ENCODE measurements at regions not wholly inside any gene's neighbourhood (a gene's known extent, or its start where the extent isn't known, plus 50 kb on each side); places are given as distances from the start of the nearest gene placed in this dataset.
"Not testable (repeated sequence)": the region's sequence is repeated elsewhere in the genome, so short reads cannot be mapped to it uniquely, and the experiment has no call there.

DNA sequence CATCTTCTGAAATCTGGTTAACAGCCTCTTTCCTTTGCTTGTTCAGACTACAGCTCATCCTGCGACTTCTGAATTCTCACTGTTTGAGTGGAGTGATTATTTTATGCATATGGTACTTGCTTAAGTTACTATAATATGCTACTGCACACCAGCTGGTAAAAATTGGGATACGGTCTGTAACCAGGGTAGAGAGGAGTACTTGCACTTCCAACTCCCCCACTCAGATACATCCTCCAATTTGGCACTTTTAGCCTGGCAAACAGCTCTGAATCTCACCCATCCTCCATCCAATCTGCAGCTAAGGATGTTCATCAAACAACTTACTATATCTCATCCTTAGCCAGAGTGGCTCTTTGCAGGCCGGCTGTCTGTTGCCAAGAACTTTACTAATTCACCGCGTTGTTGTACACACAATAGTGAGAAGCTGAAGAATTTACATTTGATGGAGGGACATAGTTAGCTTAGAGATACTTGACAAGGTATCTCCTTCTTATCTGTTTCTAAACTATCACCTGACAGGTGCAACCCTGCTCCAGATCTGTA is 1323.6 kb upstream of the ALCAM start:
- in situ Hi-C loops (cut with MboI; ENCODE audit: low sequenced_read_pairs), result not testable (repeated sequence)

DNA sequence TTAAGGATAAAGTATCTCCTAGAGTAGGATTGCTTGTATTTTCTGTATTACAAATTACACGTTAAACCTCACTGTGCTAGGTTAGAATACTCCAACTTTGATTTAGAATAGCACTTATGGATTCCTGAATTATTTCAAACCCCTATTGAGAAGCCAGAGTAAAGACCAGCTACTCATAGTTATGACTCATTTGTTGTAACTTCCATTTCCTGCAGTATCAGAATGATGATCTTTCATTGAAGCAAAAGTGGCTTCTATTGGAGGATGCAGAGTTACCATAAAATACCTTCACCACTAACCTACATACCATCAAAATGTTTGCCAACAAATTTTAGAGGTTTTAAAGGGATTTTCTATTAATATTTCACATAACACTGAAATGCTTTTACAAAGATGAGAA is 1322.7 kb upstream of the ALCAM start:
- in situ Hi-C loops (cut with MboI; ENCODE audit: low sequenced_read_pairs), result no loop called here

- in situ Hi-C loops (cut with MboI; ENCODE audit: low sequenced_read_pairs), result no loop called here
These were observed 1300.1 kb upstream of the ALCAM start for GRCh38 chr3:104066658-104067057.

- in situ Hi-C loops (cut with MboI; ENCODE audit: low sequenced_read_pairs), result no loop called here
These were observed 1297.6 kb upstream of the ALCAM start for GRCh38 chr3:104069114-104069513.

DNA sequence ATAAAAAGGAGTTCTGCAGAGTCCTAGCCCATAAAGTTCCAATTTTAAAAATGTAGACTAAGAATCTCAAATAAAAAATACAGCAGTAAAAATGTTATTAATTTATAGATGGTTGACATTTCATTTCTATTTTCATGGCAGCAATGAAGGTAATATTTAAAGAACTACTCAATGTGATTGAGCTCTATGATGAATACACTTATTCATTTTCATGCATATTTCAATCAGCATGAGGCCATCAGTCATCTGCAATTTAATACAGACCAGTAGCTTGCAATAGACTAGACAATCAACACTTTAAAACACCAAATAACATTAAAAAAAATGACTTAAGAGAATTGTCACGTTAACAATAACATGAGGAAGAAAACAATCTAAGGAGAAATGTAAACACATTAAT is 1295.8 kb upstream of the ALCAM start:
- in situ Hi-C loops (cut with MboI; ENCODE audit: low sequenced_read_pairs), result no loop called here

- in situ Hi-C loops (cut with MboI; ENCODE audit: low sequenced_read_pairs), result no loop called here
These were observed 1286.6 kb upstream of the ALCAM start for GRCh38 chr3:104080088-104080626.

- in situ Hi-C loops (cut with MboI; ENCODE audit: low sequenced_read_pairs), result no loop called here
These were observed 1278.0 kb upstream of the ALCAM start for GRCh38 chr3:104088738-104089137.

DNA sequence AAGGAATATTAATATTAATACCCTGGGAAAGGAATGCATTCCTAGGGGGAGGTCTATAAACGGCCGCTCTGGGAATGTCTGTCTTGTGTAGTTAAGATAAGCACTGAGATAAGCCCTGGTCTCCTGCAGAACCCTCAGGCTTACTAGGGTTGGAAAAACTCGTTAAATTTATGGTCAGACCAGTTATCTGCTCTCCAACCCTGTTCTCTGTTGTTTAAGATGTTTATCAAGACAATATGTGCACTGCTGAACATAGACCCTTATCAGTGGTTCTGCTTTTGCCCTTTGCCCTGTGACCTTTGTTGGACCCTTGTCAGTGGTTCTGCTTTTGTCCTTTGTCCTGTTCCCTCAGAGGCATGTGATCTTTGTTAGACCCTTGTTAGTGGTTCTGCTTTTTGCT is 1276.7 kb upstream of the ALCAM start:
- in situ Hi-C loops (cut with MboI; ENCODE audit: low sequenced_read_pairs), result not testable (repeated sequence)

- in situ Hi-C loops (cut with MboI; ENCODE audit: low sequenced_read_pairs), result no loop called here
These were observed 1265.0 kb upstream of the ALCAM start for GRCh38 chr3:104101736-104102135.

- in situ Hi-C loops (cut with MboI; ENCODE audit: low sequenced_read_pairs), result no loop called here
These were observed 1264.3 kb upstream of the ALCAM start for GRCh38 chr3:104102386-104102785.

DNA sequence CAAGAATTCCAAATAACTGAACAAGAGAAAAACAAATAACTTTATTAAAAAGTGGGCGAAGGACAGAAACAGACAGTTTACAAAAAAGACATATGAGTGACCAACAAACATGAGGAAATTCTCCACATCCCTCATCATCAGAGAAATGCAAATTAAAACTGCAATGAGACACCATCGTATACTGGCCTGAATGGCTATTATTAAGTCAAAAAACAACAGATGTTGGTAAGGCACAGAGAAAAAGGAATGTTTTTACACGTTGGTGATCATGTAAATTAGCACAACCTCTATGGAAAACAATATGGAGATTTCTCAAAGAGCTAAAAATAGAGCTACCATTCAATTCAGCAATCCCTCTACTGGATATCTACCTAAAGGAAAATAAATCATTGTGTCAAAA is 1260.4 kb upstream of the ALCAM start:
- in situ Hi-C loops (cut with MboI; ENCODE audit: low sequenced_read_pairs), result no loop called here

DNA sequence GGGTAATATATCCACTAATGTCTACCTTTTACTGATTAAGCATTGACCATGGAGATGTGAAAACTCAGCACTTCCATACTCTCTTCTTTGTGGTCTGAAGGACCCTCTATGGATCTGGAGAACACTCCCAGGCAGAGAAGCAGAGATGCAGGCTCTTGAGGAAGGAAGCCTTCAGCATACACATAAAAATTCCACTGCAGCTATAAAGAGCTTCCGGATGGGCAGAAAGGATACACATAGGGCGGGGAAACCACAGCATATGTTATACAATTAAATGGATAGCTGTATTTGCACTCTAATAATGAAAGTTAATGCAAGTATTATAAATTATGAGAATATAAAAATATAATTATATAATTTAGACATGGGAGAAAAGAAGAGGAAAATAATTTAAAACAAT is 1258.2 kb upstream of the ALCAM start:
- in situ Hi-C loops (cut with MboI; ENCODE audit: low sequenced_read_pairs), result no loop called here

DNA sequence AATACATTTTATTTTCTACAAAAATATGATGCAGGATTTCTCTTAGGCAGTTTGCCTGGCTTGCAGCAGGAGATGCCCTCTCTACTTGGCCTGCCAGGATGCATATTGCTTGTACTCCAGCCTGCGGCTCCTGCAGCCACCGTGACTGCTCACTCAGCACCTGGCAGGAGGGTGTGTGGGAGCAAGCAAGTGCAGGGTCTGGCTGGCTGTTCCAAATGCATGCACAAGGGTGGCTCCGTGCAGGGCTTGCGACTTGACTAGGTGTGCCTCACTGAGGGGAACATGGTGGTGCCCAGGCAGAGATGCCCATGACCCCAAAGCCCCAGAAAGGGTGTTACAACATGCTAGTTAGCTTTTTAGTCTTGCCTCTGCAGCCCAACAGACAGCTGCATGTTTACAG is 1240.2 kb upstream of the ALCAM start:
- in situ Hi-C loops (cut with MboI; ENCODE audit: low sequenced_read_pairs), result no loop called here

- in situ Hi-C loops (cut with MboI; ENCODE audit: low sequenced_read_pairs), result no loop called here
These were observed 1239.7 kb upstream of the ALCAM start for GRCh38 chr3:104126864-104127553.

DNA sequence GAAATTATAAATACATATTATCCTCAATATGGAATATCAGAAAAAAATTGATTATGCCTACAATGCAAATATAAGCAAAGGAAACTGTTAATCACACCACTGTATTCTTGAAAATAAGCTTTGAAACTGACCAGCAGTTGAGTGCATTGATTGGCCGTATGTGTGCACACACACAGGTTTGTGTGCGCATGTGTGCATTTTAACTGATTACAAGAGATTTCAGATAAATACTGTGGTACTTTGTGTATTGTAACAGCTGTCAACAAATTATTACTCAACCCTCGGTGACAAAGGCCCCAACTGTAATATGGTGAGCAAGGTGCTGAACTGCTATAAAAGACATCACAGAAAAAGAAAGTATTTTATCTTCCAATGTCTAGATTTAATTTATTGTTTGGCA is 1238.9 kb upstream of the ALCAM start:
- in situ Hi-C loops (cut with MboI; ENCODE audit: low sequenced_read_pairs), result no loop called here

DNA sequence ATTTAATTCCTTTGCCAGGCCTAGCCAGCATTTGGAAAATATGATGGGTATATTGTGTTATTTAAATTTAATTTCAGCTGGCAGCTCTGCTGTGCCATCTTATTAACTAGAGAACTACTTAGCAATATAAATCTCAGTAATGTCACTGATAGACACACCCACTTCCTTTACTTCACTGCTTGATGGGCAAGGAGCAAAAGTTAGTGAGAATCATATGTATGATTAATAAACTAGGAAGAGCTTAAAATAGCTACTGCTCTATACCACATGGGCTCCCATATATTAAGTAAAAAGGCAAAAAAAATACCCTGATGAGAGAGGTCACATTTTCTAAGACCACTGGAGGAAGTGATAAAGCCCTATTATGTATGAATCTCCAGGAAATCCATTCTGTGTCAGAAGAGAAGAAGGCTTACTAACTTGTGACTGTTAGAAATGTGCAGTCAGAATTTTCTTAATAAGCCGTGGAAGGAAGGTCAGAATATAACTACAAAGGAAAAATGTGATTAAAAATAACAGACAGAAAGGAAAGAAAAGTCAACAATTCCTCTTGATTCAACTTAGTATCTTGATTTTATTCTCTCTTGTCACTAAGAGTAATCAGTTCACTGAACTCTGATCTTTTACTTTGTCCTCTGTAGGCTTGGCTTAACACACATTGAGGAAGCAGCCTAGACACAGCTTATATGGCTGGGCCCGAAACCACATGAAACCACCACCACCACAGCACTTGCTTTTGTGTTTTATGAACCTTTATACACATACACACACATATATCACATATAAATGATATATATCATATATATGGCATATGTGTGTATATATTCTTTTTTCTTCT is 1233.9 kb upstream of the ALCAM start:
- in situ Hi-C loops (cut with MboI; ENCODE audit: low sequenced_read_pairs), result no loop called here

DNA sequence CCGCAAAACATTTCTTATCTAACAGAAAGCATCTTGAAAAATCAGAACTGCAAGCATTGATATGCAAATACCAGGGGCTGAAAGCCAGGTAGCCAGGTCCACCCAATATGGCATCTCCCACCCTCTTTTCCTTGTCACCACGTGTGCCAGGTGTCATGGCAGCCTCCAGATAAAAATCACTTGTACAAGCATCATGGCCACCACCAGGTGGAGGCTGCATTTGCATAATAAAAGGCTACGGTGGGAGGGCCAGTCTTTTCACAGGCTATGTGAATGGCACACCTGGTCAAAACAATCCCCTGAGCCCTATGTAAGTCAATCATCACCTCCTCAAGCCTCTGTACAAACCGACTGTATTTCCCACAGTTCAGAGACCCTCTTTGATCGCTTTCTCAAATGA is 1233.1 kb upstream of the ALCAM start:
- in situ Hi-C loops (cut with MboI; ENCODE audit: low sequenced_read_pairs), result no loop called here

- in situ Hi-C loops (cut with MboI; ENCODE audit: low sequenced_read_pairs), result no loop called here
These were observed 1229.6 kb upstream of the ALCAM start for GRCh38 chr3:104137116-104137515.

- in situ Hi-C loops (cut with MboI; ENCODE audit: low sequenced_read_pairs), result no loop called here
These were observed 1221.5 kb upstream of the ALCAM start for GRCh38 chr3:104145164-104145563.

DNA sequence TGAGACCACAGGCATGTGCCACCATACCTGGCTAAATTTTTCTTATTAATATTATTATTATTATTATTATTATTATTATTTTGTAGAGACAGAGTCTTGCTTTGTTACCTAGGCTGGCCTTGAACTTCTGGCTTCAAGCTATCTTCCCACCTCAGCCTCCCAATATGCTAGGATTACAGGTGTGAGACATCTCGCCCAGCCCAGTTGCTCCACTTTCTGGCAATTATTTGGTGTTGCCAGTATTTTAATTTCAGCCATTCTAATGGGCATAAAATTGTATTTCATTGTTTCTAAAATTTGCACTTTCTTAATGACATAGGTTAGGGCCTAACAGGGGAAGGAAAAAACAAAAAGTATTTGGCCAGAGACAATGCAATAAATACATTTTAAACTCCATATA is 1217.6 kb upstream of the ALCAM start:
- in situ Hi-C loops (cut with MboI; ENCODE audit: low sequenced_read_pairs), result no loop called here

DNA sequence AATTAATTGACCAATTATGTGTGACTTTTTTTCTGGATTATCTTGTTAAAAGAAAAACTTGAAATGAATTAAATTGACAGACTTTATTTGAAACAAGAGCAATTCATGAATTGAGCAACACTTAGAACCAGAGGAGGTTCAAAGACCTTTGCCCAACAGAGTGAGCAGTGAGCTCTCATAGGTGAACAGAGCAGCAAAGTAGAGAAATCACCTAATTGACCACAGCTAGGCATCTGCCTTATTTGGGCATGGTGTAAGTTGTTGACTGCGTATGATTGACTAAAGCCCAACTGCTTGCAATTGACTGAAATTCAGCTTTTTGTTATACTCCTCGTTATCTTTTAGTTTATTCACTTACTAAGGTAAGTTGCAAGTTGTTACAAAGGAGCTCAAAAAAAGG is 1216.0 kb upstream of the ALCAM start:
- in situ Hi-C loops (cut with MboI; ENCODE audit: low sequenced_read_pairs), result no loop called here

DNA sequence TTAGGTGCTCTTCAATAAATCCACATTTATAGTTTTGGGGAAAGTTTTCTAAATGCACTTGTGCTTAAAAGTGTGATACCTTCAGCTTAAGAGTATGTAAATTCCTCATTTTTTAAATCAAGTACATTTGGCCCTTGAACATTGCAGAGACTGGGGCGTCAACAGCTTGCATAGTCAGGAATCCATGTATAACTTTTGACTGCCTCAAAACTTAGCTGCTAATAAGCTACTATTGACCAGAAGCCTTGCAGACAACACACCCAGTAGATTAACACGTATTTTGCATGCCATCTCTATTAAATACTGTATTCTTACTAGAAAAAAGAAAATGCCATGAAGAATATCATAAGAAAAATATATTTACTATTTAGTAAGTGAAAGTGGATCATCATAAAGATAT is 1211.8 kb upstream of the ALCAM start:
- in situ Hi-C loops (cut with MboI; ENCODE audit: low sequenced_read_pairs), result no loop called here

Data from HL-60/S4 (cell line).